ENCODE measurements at regions not wholly inside any gene's neighbourhood (a gene's known extent, or its start where the extent isn't known, plus 50 kb on each side); places are given as distances from the start of the nearest gene placed in this dataset.

DNA sequence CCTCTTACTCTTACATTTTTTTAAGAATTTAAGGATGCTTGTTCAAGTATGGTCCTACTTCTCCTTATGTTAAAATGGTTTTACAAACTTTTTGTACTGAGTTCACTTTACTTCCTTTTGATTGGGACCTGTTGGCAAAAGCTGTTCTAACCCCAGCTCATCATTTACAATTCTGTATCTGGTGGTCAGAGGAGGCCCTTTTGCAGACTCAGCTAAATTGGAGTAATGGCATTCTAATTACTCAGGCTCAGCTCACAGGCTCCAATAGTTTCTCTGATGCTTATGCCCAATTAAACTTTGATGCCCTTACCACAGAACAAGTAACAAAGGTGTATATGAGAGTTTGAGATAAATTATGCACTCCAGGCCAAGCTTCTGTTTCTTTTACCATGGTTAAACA lies 1632.0 kb downstream of the UQCRFS1 start:
- Mint-ChIP-seq H3K9me3 (peaks cover 84% of the 10 kb centered on the region), H3K36me3 (ENCODE audit: low read depth) (no peaks in the 10 kb centered on the region), H3K4me3 (no peak overlapping the region), H3K4me1 (no peaks in the 10 kb centered on the region), H3K27ac (no peak overlapping the region), H3K27me3 (ENCODE audit: low read depth, poor library complexity) (no peaks in the 10 kb centered on the region)
- no peak for DNase-seq
- TF ChIP-seq, protein P1, sequence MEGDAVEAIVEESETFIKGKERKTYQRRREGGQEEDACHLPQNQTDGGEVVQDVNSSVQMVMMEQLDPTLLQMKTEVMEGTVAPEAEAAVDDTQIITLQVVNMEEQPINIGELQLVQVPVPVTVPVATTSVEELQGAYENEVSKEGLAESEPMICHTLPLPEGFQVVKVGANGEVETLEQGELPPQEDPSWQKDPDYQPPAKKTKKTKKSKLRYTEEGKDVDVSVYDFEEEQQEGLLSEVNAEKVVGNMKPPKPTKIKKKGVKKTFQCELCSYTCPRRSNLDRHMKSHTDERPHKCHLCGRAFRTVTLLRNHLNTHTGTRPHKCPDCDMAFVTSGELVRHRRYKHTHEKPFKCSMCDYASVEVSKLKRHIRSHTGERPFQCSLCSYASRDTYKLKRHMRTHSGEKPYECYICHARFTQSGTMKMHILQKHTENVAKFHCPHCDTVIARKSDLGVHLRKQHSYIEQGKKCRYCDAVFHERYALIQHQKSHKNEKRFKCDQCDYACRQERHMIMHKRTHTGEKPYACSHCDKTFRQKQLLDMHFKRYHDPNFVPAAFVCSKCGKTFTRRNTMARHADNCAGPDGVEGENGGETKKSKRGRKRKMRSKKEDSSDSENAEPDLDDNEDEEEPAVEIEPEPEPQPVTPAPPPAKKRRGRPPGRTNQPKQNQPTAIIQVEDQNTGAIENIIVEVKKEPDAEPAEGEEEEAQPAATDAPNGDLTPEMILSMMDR (IDR thresholded peaks at IDR 0.05) = no peak
